ENCODE measurements at regions not wholly inside any gene's neighbourhood (a gene's known extent, or its start where the extent isn't known, plus 50 kb on each side); places are given as distances from the start of the nearest gene placed in this dataset.

- no peak overlapping the region for H3K27ac ChIP-seq
- TF ChIP-seq CTCF (IDR thresholded peaks at IDR 0.05) (no peak), POLR2A (IDR thresholded peaks at IDR 0.05) (no peak)
- H3K9me3 ChIP-seq (replicated peaks in 1 of 3) = no peaks in the 10 kb centered on the region
- no peaks in the 10 kb centered on the region for H3K36me3 ChIP-seq (replicated peaks in 1 of 2)
- H3K4me3 ChIP-seq = no peak overlapping the region
- 62 to 70% (median 68%) methylated on average over 6 of the region's 6 CpGs for WGBS, 4 donors
- no peaks in the 10 kb centered on the region for H3K4me1 ChIP-seq (replicated peaks in 1 of 2)
- intact Hi-C loops (cut with DNase I) = no loop called here
- H3K27me3 ChIP-seq = no peaks in the 10 kb centered on the region
- DNase-seq = no peak
Observed at GRCh38 chr4:153900426-153900825, 111.5 kb upstream of the SFRP2 start.

- Histone ChIP-seq H3K27me3 (no peaks in the 10 kb centered on the region), H3K9me3 (replicated peaks in 1 of 3) (no peaks in the 10 kb centered on the region), H3K4me3 (no peak overlapping the region), H3K4me1 (replicated peaks in 1 of 2) (no peaks in the 10 kb centered on the region), H3K36me3 (replicated peaks in 1 of 2) (no peaks in the 10 kb centered on the region), H3K27ac (no peak overlapping the region)
- 59 to 67% (median 66%) methylated on average over 4 of the region's 4 CpGs for WGBS, 4 donors
- intact Hi-C loops (cut with DNase I) = no loop called here
- no peak for DNase-seq
- TF ChIP-seq CTCF (IDR thresholded peaks at IDR 0.05) = no peak
- no peak for TF ChIP-seq POLR2A (IDR thresholded peaks at IDR 0.05)
Observed at GRCh38 chr4:153890761-153891160, 101.9 kb upstream of the SFRP2 start.

DNA sequence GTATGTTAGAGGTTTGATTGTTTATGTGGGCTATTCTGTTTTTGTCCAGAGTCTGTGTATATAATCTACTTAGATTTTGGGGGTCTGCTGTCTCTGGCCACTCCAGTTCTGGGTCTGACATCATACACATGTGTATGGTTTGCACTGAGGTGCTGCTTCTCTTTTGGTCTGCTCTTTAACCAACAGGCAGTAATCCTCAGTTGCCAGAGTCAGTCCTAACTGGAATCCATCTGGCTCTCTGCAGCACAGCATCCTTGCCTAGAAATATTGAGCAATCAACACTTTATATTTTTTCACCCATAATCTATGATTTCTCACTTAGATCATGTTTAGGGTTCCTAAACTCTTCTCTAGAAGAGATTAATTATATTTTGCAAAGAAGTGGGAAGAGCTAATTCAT lies 98.3 kb upstream of the SFRP2 start:
- no peak for DNase-seq

DNA sequence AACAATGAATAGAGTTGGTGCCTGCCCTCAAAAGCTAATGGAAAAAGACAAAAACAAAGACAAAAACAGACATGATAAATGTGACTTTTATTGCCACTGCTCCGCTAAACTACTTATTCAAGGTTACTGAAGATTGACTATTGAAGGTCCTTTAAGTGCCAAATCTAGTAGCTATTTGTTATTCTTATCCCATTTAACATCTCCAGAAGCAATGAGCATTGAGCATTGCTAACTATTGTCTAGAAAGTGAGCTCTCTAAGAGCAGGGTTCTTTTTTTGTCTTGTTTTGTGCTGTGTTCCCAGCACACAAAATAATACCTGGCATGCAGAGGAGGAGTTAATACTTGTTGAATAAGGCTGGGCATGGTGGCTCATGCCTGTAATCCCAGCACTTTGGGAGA lies 95.4 kb upstream of the SFRP2 start:
- no peaks in the 10 kb centered on the region for H3K4me1 ChIP-seq (replicated peaks in 1 of 2)
- no peaks in the 10 kb centered on the region for H3K36me3 ChIP-seq (replicated peaks in 1 of 2)
- DNase-seq = no peak
- H3K27me3 ChIP-seq = no peaks in the 10 kb centered on the region
- H3K4me3 ChIP-seq = no peak overlapping the region
- intact Hi-C loops (cut with DNase I) = no loop called here
- H3K9me3 ChIP-seq (replicated peaks in 1 of 3) = peaks cover 0 to 7% (median 0%) of the 10 kb centered on the region in 3 donors
- H3K27ac ChIP-seq = no peak overlapping the region
- WGBS, 4 donors = 41 to 59% (median 48%) methylated on average over 1 of the region's 1 CpG
- TF ChIP-seq POLR2A (IDR thresholded peaks at IDR 0.05) = no peak

More for the DNA sequence above, 98.3 kb upstream of the SFRP2 start:
- TF ChIP-seq CTCF (IDR thresholded peaks at IDR 0.05) = no peak
- TF ChIP-seq POLR2A (IDR thresholded peaks at IDR 0.05) = no peak
- H3K4me1 ChIP-seq (replicated peaks in 1 of 2) = no peaks in the 10 kb centered on the region
- intact Hi-C loops (cut with DNase I) = no loop called here
- H3K36me3 ChIP-seq (replicated peaks in 1 of 2) = no peaks in the 10 kb centered on the region
- no peak overlapping the region for H3K27ac ChIP-seq
- H3K4me3 ChIP-seq = no peak overlapping the region
- H3K27me3 ChIP-seq = no peaks in the 10 kb centered on the region
- no peaks in the 10 kb centered on the region for H3K9me3 ChIP-seq (replicated peaks in 1 of 3)

- no peaks in the 10 kb centered on the region for H3K27me3 ChIP-seq
- WGBS, 4 donors = 79 to 94% (median 89%) methylated on average over 2 of the region's 2 CpGs
Observed at GRCh38 chr4:153880983-153881382, 92.1 kb upstream of the SFRP2 start.

More at GRCh38 chr4:153880983-153881382, 92.1 kb upstream of the SFRP2 start:
- Histone ChIP-seq H3K4me3 (no peak overlapping the region), H3K36me3 (replicated peaks in 1 of 2) (no peaks in the 10 kb centered on the region), H3K9me3 (replicated peaks in 1 of 3) (peaks cover 0 to 7% (median 0%) of the 10 kb centered on the region in 3 donors), H3K27ac (no peak overlapping the region), H3K4me1 (replicated peaks in 1 of 2) (no peaks in the 10 kb centered on the region)
- intact Hi-C loops (cut with DNase I) = no loop called here
- no peak for DNase-seq
- TF ChIP-seq POLR2A (IDR thresholded peaks at IDR 0.05) = no peak
- no peak for TF ChIP-seq CTCF (IDR thresholded peaks at IDR 0.05)
